H1 (cell line): ENCODE measurements at regions not wholly inside any gene's neighbourhood (a gene's known extent, or its start where the extent isn't known, plus 50 kb on each side); places are given as distances from the start of the nearest gene placed in this dataset.

ENCODE experiments used
- HDAC2 ChIP-seq, 2 experiments: fragments of 300-600 bp in 1 of 2; sonication (generic) in 1 of 2; IDR thresholded peaks; 2 replicates each; pipeline ENCODE4 v1.6.1; 2011 to 2012; ENCODE audit warnings: low read depth in 2 of 2, low read length in 2 of 2, mild to moderate bottlenecking in 2 of 2, moderate library complexity in 2 of 2, borderline replicate concordance in 1 of 2, inconsistent platforms in 1 of 2
- HDAC6 ChIP-seq: IDR thresholded peaks from one replicate; pipeline ENCODE4 v1.7.1; 2012; ENCODE audit warnings: low read depth, mild to moderate bottlenecking, inconsistent platforms, low read length, moderate library complexity
- PHF8 ChIP-seq: fragments of 200-600 bp; sonication (generic); conservative IDR thresholded peaks from 2 replicates; pipeline ENCODE4 v1.7.1; 2012; ENCODE audit warnings: low read depth, mild to moderate bottlenecking, inconsistent platforms, low read length, moderate library complexity
- POLR2A ChIP-seq, 2 experiments: IDR thresholded peaks; 1 replicate in 1 of 2; 2 replicates in 1 of 2; pipeline ENCODE4 v1.6.1; 2011; ENCODE audit warnings: low read depth in 2 of 2, low read length in 2 of 2, mild to moderate bottlenecking in 2 of 2; ENCODE audit errors: control extremely low read depth in 1 of 2
- YY1 ChIP-seq: IDR thresholded peaks from 2 replicates; pipeline ENCODE4 v1.6.1; 2011; ENCODE audit warnings: low read depth, mild to moderate bottlenecking, low read length

DNA sequence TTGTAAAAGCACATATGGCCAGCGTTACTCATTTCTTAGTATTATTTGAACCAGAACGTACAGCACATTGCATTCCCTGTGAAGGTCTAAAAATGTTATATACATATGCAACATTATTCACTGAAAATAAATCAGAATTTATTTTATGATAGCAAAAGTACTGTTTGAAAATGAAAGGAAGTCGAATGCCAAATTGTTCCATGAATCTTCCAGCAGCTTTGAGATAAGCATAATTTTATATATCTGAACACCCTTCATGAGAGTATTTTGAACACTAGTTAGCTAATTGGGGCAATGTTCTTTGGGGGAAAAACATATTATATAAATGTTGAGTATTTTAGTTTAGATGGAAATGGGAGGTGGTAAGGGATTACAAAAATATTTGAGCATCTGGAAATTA is 300.7 kb upstream of the SYT1 start (continued):
- TF ChIP-seq HDAC2 (IDR thresholded peaks at IDR 0.05; ENCODE audit: borderline replicate concordance in 1 of 2, low read depth in 2 of 2, low read length in 2 of 2) (no peak), POLR2A (IDR thresholded peaks at IDR 0.05; ENCODE audit: control extremely low read depth in 1 of 2, low read depth in 2 of 2, low read length in 2 of 2) (no peak), YY1 (no peak), HDAC6 (no peak), PHF8 (no peak)
